Tibial nerve (tissue), 4 donors: ENCODE measurements at regions not wholly inside any gene's neighbourhood (a gene's known extent, or its start where the extent isn't known, plus 50 kb on each side); places are given as distances from the start of the nearest gene placed in this dataset.

Experiments used
- EP300 ChIP-seq, 2 donors: sonication (generic); formaldehyde crosslinking; IDR thresholded peaks; one replicate each; pipeline ENCODE4 v1.6.1; 2017; ENCODE audit warnings: antibody characterized with exemption in 2 of 2, mild to moderate bottlenecking in 1 of 2
- POLR2A ChIP-seq, 2 donors: fragments of 450-650 bp; IDR thresholded peaks; one replicate each; pipeline ENCODE4 v1.6.1; 2017; ENCODE audit warnings: antibody characterized with exemption in 2 of 2, mild to moderate bottlenecking in 2 of 2, moderate library complexity in 2 of 2
- TF ChIP-seq, protein P1 (sequence below), 5 experiments: fragments of 200-600 bp in 3 of 5; fragments of 450-650 bp in 2 of 5; sonication (generic) in 3 of 5; IDR thresholded peaks; one replicate each; pipeline ENCODE4 v1.5.1; 2016 to 2019; ENCODE audit warnings: antibody characterized with exemption in 5 of 5, mild to moderate bottlenecking in 3 of 5, moderate library complexity in 2 of 5

DNA sequence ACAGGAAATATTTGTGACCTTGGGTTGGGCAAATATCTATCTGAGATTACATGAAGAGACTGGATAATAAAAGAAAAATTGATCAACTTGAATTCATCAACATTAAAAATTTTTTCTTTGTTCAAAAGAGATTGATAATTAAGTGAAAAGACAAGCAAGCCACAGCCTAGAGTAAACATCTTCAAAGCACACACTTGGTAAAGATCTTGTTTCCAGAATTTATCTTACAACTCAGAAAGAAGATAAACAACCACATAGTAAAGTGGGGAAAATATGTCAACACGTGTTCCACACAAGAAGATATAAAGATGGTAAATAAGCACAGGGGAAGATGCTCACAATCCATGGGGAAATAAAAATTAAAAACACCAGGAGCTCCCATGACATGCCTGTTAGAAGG, 195.9 kb downstream of the SOX11 start:
- TF ChIP-seq, protein P1, sequence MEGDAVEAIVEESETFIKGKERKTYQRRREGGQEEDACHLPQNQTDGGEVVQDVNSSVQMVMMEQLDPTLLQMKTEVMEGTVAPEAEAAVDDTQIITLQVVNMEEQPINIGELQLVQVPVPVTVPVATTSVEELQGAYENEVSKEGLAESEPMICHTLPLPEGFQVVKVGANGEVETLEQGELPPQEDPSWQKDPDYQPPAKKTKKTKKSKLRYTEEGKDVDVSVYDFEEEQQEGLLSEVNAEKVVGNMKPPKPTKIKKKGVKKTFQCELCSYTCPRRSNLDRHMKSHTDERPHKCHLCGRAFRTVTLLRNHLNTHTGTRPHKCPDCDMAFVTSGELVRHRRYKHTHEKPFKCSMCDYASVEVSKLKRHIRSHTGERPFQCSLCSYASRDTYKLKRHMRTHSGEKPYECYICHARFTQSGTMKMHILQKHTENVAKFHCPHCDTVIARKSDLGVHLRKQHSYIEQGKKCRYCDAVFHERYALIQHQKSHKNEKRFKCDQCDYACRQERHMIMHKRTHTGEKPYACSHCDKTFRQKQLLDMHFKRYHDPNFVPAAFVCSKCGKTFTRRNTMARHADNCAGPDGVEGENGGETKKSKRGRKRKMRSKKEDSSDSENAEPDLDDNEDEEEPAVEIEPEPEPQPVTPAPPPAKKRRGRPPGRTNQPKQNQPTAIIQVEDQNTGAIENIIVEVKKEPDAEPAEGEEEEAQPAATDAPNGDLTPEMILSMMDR (IDR thresholded peaks at IDR 0.05), result no peak
- TF ChIP-seq POLR2A (IDR thresholded peaks at IDR 0.05) (no peak), EP300 (IDR thresholded peaks at IDR 0.05) (no peak)
